ENCODE measurements at regions not wholly inside any gene's neighbourhood (a gene's known extent, or its start where the extent isn't known, plus 50 kb on each side); places are given as distances from the start of the nearest gene placed in this dataset.

GRCh38 chr2:37839991-37840390 lies 85.1 kb upstream of the RMDN2 start:
- DNase-seq, result no peak

- DNase-seq, result no peak
Observed at GRCh38 chr2:37842732-37843440, 82.2 kb upstream of the RMDN2 start.

- no peak for DNase-seq
Observed at GRCh38 chr2:37843556-37843955, 81.5 kb upstream of the RMDN2 start.

GRCh38 chr2:37846207-37846606 lies 78.9 kb upstream of the RMDN2 start:
- no peak for DNase-seq

- DNase-seq, result no peak
Observed at GRCh38 chr2:37847792-37848191, 77.3 kb upstream of the RMDN2 start.

GRCh38 chr2:37848451-37848850 lies 76.6 kb upstream of the RMDN2 start:
- DNase-seq, result no peak

GRCh38 chr2:37849911-37850310 lies 75.2 kb upstream of the RMDN2 start:
- DNase-seq, result peak; percentile 43 to 60

DNA sequence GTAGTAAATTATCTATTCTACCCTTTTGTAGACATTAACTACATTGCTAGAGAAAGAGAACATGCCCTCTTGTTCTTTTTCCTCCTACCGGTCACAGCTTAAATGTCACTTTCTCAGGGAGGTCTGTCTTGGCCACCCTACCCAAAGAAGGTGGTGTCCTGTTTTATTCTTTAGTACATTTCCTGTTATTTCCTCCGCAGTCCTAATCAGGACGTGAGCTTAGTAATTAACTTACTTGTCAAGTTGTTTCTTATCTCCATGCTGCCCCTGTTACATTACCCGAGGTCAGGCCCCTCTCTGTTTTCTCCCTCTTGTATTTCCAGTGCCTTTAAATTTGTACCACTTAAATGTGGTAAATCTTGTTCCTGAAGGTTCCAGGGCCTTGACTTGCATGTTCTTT lies 73.7 kb upstream of the RMDN2 start:
- DNase-seq, result no peak

- DNase-seq, result no peak
Observed at GRCh38 chr2:37851828-37852584, 73.1 kb upstream of the RMDN2 start.

DNA sequence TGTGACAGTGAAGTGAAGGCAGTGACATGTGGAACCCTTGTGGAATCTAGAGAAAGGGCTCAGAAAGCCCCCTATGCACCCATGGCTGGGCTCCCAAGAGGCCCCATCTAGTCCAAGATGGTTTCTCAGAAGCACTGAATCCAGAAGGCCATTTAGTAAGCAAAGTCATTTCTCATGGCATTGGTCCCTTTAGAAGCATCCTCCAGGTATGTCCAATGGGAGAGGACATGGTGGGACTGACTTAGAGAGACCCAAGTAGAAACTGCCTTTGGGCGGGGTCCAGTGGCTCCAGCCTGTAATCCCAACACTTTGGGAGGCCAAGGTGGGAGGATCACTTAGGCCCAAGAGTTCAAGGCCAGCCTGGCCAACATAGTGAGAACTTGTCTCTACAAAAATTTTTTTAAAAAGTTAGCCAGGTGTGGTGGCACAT lies 72.5 kb upstream of the RMDN2 start:
- DNase-seq, result no peak

GRCh38 chr2:37854676-37855282 lies 70.3 kb upstream of the RMDN2 start:
- no peak for DNase-seq

DNA sequence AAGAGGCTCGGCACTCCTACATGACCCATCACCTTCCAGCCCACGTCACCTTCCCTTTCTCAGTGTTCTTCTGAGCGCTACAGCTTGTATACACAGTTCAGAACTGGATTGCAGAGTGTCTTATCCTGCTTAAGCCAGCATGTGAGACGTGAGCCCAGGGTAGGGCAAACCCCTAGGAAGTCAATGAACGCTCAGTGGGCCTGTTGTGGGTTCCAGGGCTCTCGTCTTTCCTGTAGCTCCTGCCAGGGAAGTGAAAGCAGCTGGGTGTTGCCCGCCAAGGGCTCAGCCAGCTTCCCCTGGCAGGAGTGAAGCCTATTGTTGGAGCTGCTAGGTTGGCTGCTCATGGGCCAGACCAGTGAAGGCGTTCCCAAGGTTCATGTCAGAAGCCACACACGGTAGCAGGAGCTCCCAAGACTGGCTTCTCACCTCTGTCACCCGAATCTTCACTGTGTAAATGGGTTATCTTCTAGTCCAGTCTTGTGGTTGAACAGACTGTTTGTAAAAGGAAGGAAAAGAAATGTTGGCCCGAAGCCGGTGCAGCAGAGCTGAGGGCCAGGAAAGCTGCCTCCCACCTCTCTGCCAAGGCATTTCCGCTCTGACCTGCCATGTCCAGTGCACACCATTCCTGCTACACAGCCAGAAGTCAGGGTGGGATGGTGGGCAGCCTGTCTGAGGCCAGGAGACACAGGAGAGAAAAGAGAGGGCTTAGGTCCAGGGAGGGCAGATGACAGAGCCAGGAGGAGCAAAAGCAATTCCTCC lies 69.6 kb upstream of the RMDN2 start:
- DNase-seq, result peak; percentile 58 to 66

GRCh38 chr2:37856101-37856751 lies 68.9 kb upstream of the RMDN2 start:
- DNase-seq, result no peak

DNA sequence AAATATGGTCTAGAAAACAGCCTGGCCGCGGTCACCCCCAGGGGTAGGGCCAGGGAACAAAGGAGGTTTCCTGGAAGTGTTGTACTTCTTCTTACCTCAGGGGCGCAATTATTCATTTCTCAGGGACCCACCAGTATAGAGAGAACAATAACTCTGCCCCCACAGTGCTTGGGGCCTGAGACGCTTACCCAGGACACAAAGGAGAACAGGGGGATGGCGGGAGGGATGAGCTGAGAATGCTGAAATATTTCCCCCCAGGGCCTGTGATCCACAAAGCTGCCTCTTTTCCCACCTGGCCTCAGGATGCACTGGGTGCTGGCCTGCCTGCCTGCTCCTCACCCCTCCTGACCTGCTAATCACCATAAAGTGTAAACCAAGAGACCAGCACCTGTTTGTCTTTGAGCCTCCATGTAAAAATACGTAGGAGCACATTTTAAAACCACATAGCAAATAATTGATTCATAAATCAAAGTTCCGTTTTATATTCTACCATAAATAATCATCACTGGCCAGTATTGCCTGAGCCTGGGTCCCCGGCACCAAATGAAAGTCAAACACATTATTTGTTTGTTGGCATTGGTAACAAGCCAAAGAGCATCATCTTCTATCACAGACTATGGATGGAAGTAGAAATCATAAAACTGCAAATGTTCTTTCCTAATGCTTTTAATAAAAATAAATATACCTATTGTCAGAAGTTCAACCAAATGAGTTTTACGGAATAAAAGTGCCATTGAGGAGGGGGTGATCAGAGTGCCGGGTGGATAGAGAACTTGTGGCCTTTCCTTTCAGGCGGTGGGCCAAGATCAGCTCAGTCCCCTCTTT lies 67.3 kb upstream of the RMDN2 start:
- DNase-seq, result no peak

- no peak for DNase-seq
Observed at GRCh38 chr2:37858400-37858711, 66.7 kb upstream of the RMDN2 start.

- no peak for DNase-seq
Observed at GRCh38 chr2:37858725-37859267, 66.3 kb upstream of the RMDN2 start.

- DNase-seq, result no peak
Observed at GRCh38 chr2:37862620-37863019, 62.5 kb upstream of the RMDN2 start.

- no peak for DNase-seq
Observed at GRCh38 chr2:37864217-37864616, 60.9 kb upstream of the RMDN2 start.

GRCh38 chr2:37865640-37866039 lies 59.4 kb upstream of the RMDN2 start:
- DNase-seq, result no peak

- DNase-seq, result no peak
Observed at GRCh38 chr2:37866171-37866934, 58.7 kb upstream of the RMDN2 start.

DNA sequence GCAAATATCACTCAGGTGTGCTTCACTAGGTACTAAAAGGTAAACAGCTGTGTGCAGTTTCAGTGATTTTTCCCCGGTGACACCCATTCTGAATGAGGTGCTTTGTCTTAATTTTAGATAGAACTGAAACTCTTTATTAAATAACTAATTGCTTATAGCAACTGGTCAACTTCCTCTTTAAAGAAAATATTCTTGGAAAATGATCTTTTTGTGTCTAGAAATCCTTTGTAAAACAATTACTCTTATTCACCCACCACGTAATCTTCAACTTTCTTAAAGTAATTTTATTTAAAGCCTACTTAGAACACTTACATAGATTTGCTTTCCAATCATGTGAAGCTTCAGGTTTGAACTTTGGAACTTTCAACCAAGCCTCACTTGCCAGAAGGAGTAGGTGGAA lies 57.9 kb upstream of the RMDN2 start:
- DNase-seq, result peak in 1 of 2 donors; percentile 38

Data from inflammatory macrophage (primary cell).